CD4-positive, alpha-beta T cell treated with Interferon alpha-2 for 1 hour (primary cell): ENCODE measurements at regions not wholly inside any gene's neighbourhood (a gene's known extent, or its start where the extent isn't known, plus 50 kb on each side); places are given as distances from the start of the nearest gene placed in this dataset.

Experiments
- DNase-seq, 2 donors: peaks; one replicate each; pipeline ENCODE4 v3.0.0-alpha.2; 2020 to 2022

- DNase-seq: no peak
These were observed 144.1 kb downstream of the CD8B2 start for GRCh38 chr2:106631281-106631680.

GRCh38 chr2:106638043-106638442, 150.9 kb downstream of the CD8B2 start:
- no peak for DNase-seq

- DNase-seq: no peak
These were observed 151.4 kb downstream of the CD8B2 start for GRCh38 chr2:106638580-106638979.

- DNase-seq: no peak
These were observed 155.5 kb downstream of the CD8B2 start for GRCh38 chr2:106642679-106643078.

GRCh38 chr2:106644623-106645022, 157.5 kb downstream of the CD8B2 start:
- no peak for DNase-seq

GRCh38 chr2:106646605-106647004, 159.4 kb downstream of the CD8B2 start:
- no peak for DNase-seq

GRCh38 chr2:106649306-106649705, 162.1 kb downstream of the CD8B2 start:
- DNase-seq: no peak

GRCh38 chr2:106653465-106653864, 166.3 kb downstream of the CD8B2 start:
- DNase-seq: no peak

GRCh38 chr2:106658616-106659015, 171.5 kb downstream of the CD8B2 start:
- no peak for DNase-seq

- DNase-seq: no peak
These were observed 177.5 kb downstream of the CD8B2 start for GRCh38 chr2:106664669-106665068.

GRCh38 chr2:106667478-106668070, 180.4 kb downstream of the CD8B2 start:
- no peak for DNase-seq

- DNase-seq: no peak
These were observed 198.2 kb downstream of the CD8B2 start for GRCh38 chr2:106685180-106685897.

- no peak for DNase-seq
These were observed 199.2 kb downstream of the ST6GAL2 start for GRCh38 chr2:106686814-106687213.

- no peak for DNase-seq
These were observed 190.9 kb downstream of the ST6GAL2 start for GRCh38 chr2:106694964-106695470.

- DNase-seq: no peak
These were observed 190.0 kb downstream of the ST6GAL2 start for GRCh38 chr2:106695919-106696318.

GRCh38 chr2:106700616-106701015, 185.4 kb downstream of the ST6GAL2 start:
- DNase-seq: no peak

GRCh38 chr2:106701203-106702022, 184.6 kb downstream of the ST6GAL2 start:
- no peak for DNase-seq

GRCh38 chr2:106703161-106703560, 182.8 kb downstream of the ST6GAL2 start:
- no peak for DNase-seq

- DNase-seq: no peak
These were observed 181.2 kb downstream of the ST6GAL2 start for GRCh38 chr2:106704798-106705197.

GRCh38 chr2:106705877-106706276, 180.1 kb downstream of the ST6GAL2 start:
- no peak for DNase-seq

- no peak for DNase-seq
These were observed 179.7 kb downstream of the ST6GAL2 start for GRCh38 chr2:106706283-106706682.

GRCh38 chr2:106708209-106708608, 177.8 kb downstream of the ST6GAL2 start:
- no peak for DNase-seq

- DNase-seq: no peak
These were observed 176.7 kb downstream of the ST6GAL2 start for GRCh38 chr2:106709229-106709628.

- no peak for DNase-seq
These were observed 166.7 kb downstream of the ST6GAL2 start for GRCh38 chr2:106719222-106719621.
